PFSK-1 (cell line): ENCODE measurements at regions not wholly inside any gene's neighbourhood (a gene's known extent, or its start where the extent isn't known, plus 50 kb on each side); places are given as distances from the start of the nearest gene placed in this dataset.

Experiments
- FOXP2 ChIP-seq: optimal IDR thresholded peaks from 2 replicates; pipeline ENCODE3; 2011; ENCODE audit warnings: borderline replicate concordance, control low read depth, inconsistent platforms; ENCODE audit not compliant: insufficient read depth; ENCODE audit errors: extremely low read length, extremely low read depth
- POLR2AphosphoS5 ChIP-seq: IDR thresholded peaks from 2 replicates; pipeline ENCODE4 v1.6.1; 2012; ENCODE audit warnings: low read depth, mild to moderate bottlenecking, control low read depth, low read length, moderate library complexity
- SIN3A ChIP-seq: IDR thresholded peaks from 2 replicates; pipeline ENCODE4 v1.6.1; 2012; ENCODE audit warnings: mild to moderate bottlenecking, low read length, moderate library complexity, borderline replicate concordance; ENCODE audit not compliant: insufficient read depth
- TAF1 ChIP-seq: IDR thresholded peaks from 2 replicates; pipeline ENCODE4 v1.6.1; 2012; ENCODE audit warnings: low read length, control low read depth, borderline replicate concordance; ENCODE audit not compliant: insufficient read depth
- TF ChIP-seq, protein P1 (sequence below), 2 experiments: IDR thresholded peaks; 2 replicates each; pipeline versions ENCODE4 v1.6.1 to v1.8.0; 2011 to 2012; ENCODE audit warnings: low read depth in 2 of 2, low read length in 2 of 2, control low read depth in 1 of 2, inconsistent platforms in 1 of 2, mild to moderate bottlenecking in 1 of 2, moderate library complexity in 1 of 2; ENCODE audit not compliant: insufficient read depth in 1 of 2

DNA sequence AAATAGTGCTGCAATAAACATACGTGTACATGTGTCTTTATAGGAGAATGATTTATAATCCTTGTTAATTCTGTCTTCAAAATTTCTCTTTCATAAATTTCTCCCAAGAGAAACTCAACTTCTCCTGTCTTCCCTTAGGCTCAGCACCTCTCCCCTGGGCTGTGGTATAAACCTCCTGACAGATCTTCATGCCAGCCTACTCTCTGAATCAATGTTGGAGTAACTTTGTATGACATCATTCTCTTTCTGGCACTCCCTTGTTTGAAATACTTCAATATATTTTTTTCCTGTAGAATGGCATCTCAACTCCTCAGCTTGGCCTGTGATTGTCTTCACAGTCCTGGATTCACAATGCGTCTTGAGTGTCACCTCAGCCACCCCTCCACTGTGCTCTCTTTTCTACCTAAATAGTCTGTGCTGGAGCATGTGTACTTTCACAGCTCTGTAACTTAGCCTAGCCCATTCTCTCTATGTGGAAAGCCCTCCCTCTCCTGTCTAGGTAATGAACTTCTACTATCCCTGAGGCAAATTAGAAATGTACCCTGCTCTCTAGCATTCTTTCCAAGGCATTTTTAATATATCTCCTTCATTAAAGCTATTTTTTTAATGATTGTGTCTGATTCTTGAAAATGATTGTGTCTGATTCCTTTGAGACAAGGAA is 649.9 kb upstream of the FANCL start:
- TF ChIP-seq FOXP2 (no peak), TAF1 (no peak), SIN3A (no peak), POLR2AphosphoS5 (no peak)
- TF ChIP-seq, protein P1, sequence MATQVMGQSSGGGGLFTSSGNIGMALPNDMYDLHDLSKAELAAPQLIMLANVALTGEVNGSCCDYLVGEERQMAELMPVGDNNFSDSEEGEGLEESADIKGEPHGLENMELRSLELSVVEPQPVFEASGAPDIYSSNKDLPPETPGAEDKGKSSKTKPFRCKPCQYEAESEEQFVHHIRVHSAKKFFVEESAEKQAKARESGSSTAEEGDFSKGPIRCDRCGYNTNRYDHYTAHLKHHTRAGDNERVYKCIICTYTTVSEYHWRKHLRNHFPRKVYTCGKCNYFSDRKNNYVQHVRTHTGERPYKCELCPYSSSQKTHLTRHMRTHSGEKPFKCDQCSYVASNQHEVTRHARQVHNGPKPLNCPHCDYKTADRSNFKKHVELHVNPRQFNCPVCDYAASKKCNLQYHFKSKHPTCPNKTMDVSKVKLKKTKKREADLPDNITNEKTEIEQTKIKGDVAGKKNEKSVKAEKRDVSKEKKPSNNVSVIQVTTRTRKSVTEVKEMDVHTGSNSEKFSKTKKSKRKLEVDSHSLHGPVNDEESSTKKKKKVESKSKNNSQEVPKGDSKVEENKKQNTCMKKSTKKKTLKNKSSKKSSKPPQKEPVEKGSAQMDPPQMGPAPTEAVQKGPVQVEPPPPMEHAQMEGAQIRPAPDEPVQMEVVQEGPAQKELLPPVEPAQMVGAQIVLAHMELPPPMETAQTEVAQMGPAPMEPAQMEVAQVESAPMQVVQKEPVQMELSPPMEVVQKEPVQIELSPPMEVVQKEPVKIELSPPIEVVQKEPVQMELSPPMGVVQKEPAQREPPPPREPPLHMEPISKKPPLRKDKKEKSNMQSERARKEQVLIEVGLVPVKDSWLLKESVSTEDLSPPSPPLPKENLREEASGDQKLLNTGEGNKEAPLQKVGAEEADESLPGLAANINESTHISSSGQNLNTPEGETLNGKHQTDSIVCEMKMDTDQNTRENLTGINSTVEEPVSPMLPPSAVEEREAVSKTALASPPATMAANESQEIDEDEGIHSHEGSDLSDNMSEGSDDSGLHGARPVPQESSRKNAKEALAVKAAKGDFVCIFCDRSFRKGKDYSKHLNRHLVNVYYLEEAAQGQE (IDR thresholded peaks at IDR 0.05; ENCODE audit: insufficient read depth in 1 of 2, low read depth in 2 of 2, low read length in 2 of 2), result no peak

- no peak for TF ChIP-seq POLR2AphosphoS5
- TF ChIP-seq FOXP2, result no peak
- TF ChIP-seq, protein P1 (IDR thresholded peaks at IDR 0.05; ENCODE audit: insufficient read depth in 1 of 2, low read depth in 2 of 2, low read length in 2 of 2), result no peak
- TF ChIP-seq SIN3A, result no peak
- no peak for TF ChIP-seq TAF1
Observed at GRCh38 chr2:58886009-58886408, 644.9 kb upstream of the FANCL start.

GRCh38 chr2:58879834-58880233 is 638.7 kb upstream of the FANCL start:
- TF ChIP-seq TAF1, result no peak
- no peak for TF ChIP-seq POLR2AphosphoS5
- TF ChIP-seq FOXP2, result no peak
- TF ChIP-seq SIN3A, result no peak
- TF ChIP-seq, protein P1 (IDR thresholded peaks at IDR 0.05; ENCODE audit: insufficient read depth in 1 of 2, low read depth in 2 of 2, low read length in 2 of 2), result no peak

DNA sequence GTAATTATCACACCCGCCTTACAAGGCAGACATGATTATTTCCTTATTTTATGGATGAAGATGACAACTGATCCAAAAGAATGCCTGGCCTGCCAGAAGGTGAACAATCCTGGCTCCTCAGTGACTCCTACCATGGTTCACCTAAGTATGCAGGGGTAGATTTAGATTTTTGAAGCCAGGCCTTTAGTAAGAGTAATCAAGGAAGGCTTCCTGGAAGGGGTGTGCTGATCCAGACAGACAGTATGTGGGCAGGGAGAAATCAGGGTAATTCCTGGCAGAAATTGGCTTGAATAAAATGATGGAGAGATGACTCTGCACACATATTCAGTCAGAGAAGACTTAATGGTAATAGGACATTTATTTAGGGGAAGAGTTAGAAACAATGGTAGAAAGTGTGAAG is 637.7 kb upstream of the FANCL start:
- TF ChIP-seq, protein P1 (IDR thresholded peaks at IDR 0.05; ENCODE audit: insufficient read depth in 1 of 2, low read depth in 2 of 2, low read length in 2 of 2), result no peak
- no peak for TF ChIP-seq SIN3A
- no peak for TF ChIP-seq TAF1
- TF ChIP-seq POLR2AphosphoS5, result no peak
- no peak for TF ChIP-seq FOXP2

DNA sequence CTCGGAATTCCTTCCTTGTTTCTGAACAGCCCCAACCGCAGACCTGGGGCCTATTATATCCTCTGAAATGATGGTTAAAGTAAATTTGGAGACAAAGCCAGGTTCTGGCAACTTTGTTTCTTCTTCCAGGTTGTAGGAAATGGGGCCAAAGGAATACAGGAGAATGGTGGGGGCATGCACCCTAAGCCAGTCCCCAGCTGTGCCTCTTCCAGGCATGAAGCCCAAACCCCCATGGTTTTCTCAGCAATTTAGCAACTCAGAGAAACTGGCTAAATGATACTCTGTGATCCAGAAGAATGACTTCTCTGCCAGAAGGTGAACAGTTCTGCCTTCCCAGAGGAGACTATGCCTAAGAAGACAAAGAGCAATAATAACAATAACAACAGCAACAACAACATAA is 635.0 kb upstream of the FANCL start:
- TF ChIP-seq, protein P1 (IDR thresholded peaks at IDR 0.05; ENCODE audit: insufficient read depth in 1 of 2, low read depth in 2 of 2, low read length in 2 of 2), result no peak
- TF ChIP-seq POLR2AphosphoS5 (no peak), SIN3A (no peak), FOXP2 (no peak), TAF1 (no peak)
